ENCODE measurements at regions not wholly inside any gene's neighbourhood (a gene's known extent, or its start where the extent isn't known, plus 50 kb on each side); places are given as distances from the start of the nearest gene placed in this dataset.

DNA sequence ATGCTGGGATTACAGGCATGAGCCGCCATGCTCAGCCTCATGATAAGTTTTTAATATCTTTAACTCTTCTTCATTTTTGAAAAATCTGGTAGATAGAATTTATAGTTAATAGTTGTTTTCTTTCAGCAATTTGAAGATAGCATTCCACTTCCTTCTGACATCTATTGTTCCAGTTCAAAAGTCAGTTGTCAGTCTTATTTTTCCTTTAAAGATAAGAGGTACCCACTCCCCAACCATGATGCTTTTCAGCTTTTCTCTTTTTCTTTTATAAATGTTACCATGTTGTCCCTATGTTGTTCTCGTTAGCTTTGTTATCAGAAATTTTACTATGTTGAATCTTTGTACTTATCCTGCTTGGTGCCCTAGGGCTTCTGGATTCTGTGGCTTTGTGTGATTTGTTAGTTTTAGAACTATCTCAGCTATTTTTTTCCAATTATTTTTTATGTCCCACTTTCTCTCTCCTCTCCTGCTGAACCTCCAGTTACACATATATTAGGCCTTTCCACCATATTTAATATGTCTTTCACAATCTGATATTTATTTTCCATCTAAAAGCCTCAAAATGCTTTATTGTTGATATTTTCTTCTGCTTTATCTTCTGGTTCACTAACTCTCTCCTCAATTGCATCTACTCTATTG, 181.6 kb upstream of the FOXN3 start:
- TF ChIP-seq, protein P1, sequence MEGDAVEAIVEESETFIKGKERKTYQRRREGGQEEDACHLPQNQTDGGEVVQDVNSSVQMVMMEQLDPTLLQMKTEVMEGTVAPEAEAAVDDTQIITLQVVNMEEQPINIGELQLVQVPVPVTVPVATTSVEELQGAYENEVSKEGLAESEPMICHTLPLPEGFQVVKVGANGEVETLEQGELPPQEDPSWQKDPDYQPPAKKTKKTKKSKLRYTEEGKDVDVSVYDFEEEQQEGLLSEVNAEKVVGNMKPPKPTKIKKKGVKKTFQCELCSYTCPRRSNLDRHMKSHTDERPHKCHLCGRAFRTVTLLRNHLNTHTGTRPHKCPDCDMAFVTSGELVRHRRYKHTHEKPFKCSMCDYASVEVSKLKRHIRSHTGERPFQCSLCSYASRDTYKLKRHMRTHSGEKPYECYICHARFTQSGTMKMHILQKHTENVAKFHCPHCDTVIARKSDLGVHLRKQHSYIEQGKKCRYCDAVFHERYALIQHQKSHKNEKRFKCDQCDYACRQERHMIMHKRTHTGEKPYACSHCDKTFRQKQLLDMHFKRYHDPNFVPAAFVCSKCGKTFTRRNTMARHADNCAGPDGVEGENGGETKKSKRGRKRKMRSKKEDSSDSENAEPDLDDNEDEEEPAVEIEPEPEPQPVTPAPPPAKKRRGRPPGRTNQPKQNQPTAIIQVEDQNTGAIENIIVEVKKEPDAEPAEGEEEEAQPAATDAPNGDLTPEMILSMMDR (IDR thresholded peaks at IDR 0.05; ENCODE audit: insufficient read depth, low read depth, low read length, missing control alignments), result no peak
- peak; percentile 21 for DNase-seq (ENCODE audit: low read depth)
- H3K4me3 ChIP-seq (ENCODE audit: low read length), result no peak overlapping the region

DNA sequence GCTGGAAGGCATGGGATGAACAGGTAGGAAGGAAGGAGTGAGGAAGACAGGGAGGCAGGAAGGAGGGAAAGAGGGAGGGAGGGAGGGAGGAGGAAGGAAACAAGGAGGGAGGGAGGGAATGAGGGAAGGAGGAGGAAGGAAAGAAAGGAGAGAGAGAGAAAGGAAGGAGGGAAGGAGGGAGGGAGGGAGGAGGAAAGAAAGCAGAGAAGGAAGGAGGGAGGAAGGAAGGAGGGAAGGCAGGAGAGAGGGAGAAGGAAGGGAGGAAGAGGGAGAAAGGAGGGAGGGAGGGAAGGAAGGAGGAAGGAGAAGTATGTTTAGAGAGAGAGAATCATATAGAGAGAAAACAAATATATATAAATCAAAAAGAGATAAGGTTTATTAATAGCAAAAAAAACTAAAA, 175.9 kb upstream of the FOXN3 start:
- TF ChIP-seq, protein P1 (IDR thresholded peaks at IDR 0.05; ENCODE audit: insufficient read depth, low read depth, low read length, missing control alignments), result no peak
- DNase-seq (ENCODE audit: low read depth), result no peak
- H3K4me3 ChIP-seq (ENCODE audit: low read length), result no peak overlapping the region

DNA sequence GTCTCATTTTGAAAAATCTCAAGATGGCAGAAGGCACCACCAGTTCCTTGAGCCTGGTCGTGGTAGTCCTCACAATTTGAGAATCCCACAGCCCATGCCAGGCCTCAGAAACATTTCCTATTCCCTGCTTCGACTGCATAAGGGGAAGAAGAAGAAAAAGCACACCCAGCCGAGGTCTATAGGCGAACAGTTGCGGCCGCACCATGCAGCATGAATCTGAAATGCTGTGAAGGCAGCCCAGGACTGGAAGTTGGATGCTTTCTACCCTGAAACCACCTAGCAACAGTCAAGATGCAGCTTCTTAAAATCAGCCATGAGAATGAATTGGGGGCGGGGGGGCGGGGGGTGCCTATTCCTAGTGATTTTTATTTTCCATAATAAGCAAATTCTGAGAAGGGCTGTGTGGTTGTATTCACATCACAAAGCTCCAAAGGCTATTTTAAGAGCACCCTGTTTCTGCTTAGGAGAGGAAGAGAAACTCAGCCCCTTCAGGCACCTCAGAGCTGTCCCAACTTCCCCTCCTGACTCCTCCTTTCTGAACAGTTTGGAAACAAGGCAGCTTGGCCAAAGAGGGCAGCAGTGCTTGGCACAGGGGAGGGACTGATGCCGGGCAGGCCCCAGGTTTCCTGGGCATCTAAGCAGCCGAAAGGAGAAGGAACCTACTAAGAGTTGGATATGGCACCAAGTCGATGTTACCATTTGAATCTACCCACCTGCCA, 172.5 kb upstream of the FOXN3 start:
- TF ChIP-seq, protein P1 (IDR thresholded peaks at IDR 0.05; ENCODE audit: insufficient read depth, low read depth, low read length, missing control alignments), result no peak
- DNase-seq (ENCODE audit: low read depth), result no peak
- no peak overlapping the region for H3K4me3 ChIP-seq (ENCODE audit: low read length)

DNA sequence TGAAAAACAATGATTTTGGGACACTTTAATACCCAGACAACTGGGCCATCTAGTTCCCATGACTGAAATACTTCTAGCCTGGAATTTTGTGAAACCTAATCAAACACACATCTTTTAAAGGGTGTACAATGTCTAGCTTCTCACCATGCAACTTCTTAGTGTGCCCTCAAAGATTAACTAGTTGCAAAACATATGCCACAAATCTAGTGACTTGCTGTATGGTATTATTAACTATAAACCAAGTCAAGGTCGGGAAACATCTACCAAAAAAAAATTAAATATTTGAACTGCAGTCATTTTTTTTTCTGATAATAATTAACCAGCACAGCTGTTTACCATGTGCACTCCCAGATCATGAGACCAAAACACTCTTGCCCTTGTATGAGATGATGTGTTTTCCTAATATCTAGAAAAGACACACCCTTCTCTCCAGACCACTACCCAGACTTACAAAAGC, 171.8 kb upstream of the FOXN3 start:
- H3K4me3 ChIP-seq (ENCODE audit: low read length), result no peak overlapping the region
- no peak for DNase-seq (ENCODE audit: low read depth)
- TF ChIP-seq, protein P1 (IDR thresholded peaks at IDR 0.05; ENCODE audit: insufficient read depth, low read depth, low read length, missing control alignments), result no peak

DNA sequence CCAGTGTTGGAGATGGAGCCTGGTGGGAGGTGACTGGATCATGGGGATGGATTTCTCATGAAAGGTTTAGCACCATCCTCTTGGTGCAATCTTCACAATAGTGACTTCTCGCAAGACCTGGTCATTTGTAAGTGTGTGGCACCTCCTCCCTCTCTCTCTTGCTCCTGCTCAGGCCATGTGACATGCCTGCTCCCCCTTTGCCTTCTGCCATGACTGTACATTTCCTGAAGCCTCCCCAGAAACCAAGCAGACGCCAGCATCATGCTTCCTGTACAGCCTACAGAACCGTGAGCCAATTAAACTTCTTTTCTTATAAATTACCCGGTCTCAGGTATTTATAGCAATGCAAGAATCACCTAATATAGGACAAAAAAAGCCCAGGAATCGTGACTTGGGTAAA, 171.0 kb upstream of the FOXN3 start:
- no peak overlapping the region for H3K4me3 ChIP-seq (ENCODE audit: low read length)
- TF ChIP-seq, protein P1 (IDR thresholded peaks at IDR 0.05; ENCODE audit: insufficient read depth, low read depth, low read length, missing control alignments), result no peak
- DNase-seq (ENCODE audit: low read depth), result no peak

DNA sequence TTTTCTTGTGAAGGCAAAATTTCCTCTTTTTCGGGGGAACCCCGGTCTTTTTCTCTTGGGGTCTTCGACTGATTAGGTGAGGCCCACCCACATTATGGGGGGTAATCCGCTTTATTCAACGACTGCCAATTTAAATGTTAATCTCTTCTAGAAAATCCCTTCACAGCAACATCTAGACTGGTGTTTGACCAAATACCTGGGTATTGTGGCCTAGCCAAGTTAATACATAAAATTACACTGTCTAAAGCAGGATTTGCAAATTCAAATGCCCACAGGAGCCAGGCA, 170.0 kb upstream of the FOXN3 start:
- TF ChIP-seq, protein P1 (IDR thresholded peaks at IDR 0.05; ENCODE audit: insufficient read depth, low read depth, low read length, missing control alignments), result no peak
- no peak for DNase-seq (ENCODE audit: low read depth)

More for the DNA sequence above, 170.0 kb upstream of the FOXN3 start:
- no peak overlapping the region for H3K4me3 ChIP-seq (ENCODE audit: low read length)
